Calu3 (cell line): ENCODE measurements at regions not wholly inside any gene's neighbourhood (a gene's known extent, or its start where the extent isn't known, plus 50 kb on each side); places are given as distances from the start of the nearest gene placed in this dataset.

ENCODE experiments used
- BruUV-seq: library from RNA; stranded (reverse); fragments of 400-500 nt; replicated peaks from 2 replicates; lab custom pipeline; 2021; lab: Mats Ljungman, UMichigan
- CTCF ChIA-PET: fragments of 300-600 bp; sonication (Branson Sonifier 250); formaldehyde crosslinking; loops from one replicate; lab custom pipeline; 2022; ENCODE audit warnings: antibody characterized with exemption; lab: Charles Lee
- DNase-seq: peaks from one replicate; pipeline ENCODE4 v3.0.0; 2022
- H3K27ac Mint-ChIP-seq: one replicate; pipeline ENCODE4 v1.8.0; 2022; ENCODE audit warnings: mixed read lengths; ENCODE audit not compliant: unreplicated experiment
- H3K27me3 Mint-ChIP-seq: one replicate; pipeline ENCODE4 v1.8.0; 2022; ENCODE audit warnings: mixed read lengths; ENCODE audit not compliant: unreplicated experiment
- H3K36me3 Mint-ChIP-seq: one replicate; pipeline ENCODE4 v1.8.0; 2022; ENCODE audit warnings: mild to moderate bottlenecking, moderate library complexity, mixed read lengths; ENCODE audit not compliant: insufficient read depth, unreplicated experiment
- H3K4me1 Mint-ChIP-seq: one replicate; pipeline ENCODE4 v1.8.0; 2022; ENCODE audit warnings: mild to moderate bottlenecking, low read depth, mixed read lengths; ENCODE audit not compliant: unreplicated experiment
- H3K4me3 Mint-ChIP-seq: one replicate; pipeline ENCODE4 v1.8.0; 2022; ENCODE audit warnings: mild to moderate bottlenecking, low read depth, moderate library complexity, mixed read lengths; ENCODE audit not compliant: unreplicated experiment
- H3K9me3 Mint-ChIP-seq: one replicate; pipeline ENCODE4 v1.8.0; 2022; ENCODE audit warnings: low read depth, mixed read lengths; ENCODE audit not compliant: unreplicated experiment
- intact Hi-C: fragments of 100-400 bp; cut with micrococcal nuclease; formaldehyde crosslinking; loops from one replicate; pipeline ENCODE4 v1.10.0; 2022; ENCODE audit not compliant: unreplicated experiment
- TF ChIP-seq, protein P1 (sequence below): fragments of 200-600 bp; IDR thresholded peaks from one replicate; pipeline ENCODE4 v1.8.0; 2022; ENCODE audit warnings: antibody characterized with exemption; ENCODE audit not compliant: unreplicated experiment

DNA sequence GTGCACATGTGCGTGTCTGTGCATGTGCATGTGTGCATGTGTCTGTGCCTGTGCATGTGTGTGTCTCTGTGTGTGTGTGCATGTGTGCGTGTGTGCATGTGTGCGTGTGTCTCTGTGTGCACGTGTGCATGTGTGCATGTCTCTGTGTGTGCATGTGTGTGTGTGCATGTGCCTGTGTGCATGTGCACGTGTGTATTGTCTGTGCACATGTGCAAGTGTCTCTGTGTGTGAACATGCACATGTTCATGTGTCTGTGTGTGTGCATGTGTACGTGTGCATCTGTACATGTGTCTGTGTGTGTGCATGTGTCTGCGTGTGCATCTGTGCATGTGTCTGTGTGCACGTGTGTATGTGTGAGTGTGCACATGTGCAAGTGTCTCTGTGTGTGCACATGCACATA, 277.3 kb downstream of the GALR1 start:
- Mint-ChIP-seq H3K4me1 (no peaks in the 10 kb centered on the region), H3K36me3 (no peaks in the 10 kb centered on the region), H3K27me3 (no peaks in the 10 kb centered on the region), H3K4me3 (no peak overlapping the region), H3K9me3 (peaks cover 31% of the 10 kb centered on the region), H3K27ac (no peak overlapping the region)
- intact Hi-C loops = no loop called here
- DNase-seq = no peak
- TF ChIP-seq, protein P1, sequence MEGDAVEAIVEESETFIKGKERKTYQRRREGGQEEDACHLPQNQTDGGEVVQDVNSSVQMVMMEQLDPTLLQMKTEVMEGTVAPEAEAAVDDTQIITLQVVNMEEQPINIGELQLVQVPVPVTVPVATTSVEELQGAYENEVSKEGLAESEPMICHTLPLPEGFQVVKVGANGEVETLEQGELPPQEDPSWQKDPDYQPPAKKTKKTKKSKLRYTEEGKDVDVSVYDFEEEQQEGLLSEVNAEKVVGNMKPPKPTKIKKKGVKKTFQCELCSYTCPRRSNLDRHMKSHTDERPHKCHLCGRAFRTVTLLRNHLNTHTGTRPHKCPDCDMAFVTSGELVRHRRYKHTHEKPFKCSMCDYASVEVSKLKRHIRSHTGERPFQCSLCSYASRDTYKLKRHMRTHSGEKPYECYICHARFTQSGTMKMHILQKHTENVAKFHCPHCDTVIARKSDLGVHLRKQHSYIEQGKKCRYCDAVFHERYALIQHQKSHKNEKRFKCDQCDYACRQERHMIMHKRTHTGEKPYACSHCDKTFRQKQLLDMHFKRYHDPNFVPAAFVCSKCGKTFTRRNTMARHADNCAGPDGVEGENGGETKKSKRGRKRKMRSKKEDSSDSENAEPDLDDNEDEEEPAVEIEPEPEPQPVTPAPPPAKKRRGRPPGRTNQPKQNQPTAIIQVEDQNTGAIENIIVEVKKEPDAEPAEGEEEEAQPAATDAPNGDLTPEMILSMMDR = no peak
- CTCF ChIA-PET = no interaction called here
- BruUV-seq = no TSS peak

DNA sequence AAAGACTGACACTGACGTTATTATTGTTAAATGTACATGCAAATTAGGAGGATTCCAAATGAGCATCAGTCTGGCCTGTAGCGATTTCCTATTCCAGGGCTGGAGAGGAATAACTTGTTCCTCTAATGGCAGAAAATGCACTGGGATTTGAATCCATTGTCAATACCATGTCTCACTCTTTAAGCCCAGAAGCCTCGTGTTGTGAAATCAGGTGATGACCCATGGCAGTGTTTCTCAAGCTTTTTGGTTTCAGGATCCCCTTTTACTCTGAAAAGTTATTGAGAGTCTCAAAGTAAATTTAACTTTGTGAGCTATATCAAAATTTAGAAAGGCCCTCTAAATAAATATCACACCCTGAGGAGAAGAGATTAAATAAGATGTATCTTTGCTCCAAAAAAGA, 279.2 kb downstream of the GALR1 start:
- CTCF ChIA-PET = no interaction called here
- Mint-ChIP-seq H3K9me3 (peaks cover 31% of the 10 kb centered on the region), H3K27ac (no peak overlapping the region), H3K4me1 (no peaks in the 10 kb centered on the region), H3K4me3 (no peak overlapping the region), H3K36me3 (no peaks in the 10 kb centered on the region), H3K27me3 (no peaks in the 10 kb centered on the region)
- no peak for DNase-seq
- intact Hi-C loops = no loop called here
- TF ChIP-seq, protein P1 = no peak
- BruUV-seq = no TSS peak

DNA sequence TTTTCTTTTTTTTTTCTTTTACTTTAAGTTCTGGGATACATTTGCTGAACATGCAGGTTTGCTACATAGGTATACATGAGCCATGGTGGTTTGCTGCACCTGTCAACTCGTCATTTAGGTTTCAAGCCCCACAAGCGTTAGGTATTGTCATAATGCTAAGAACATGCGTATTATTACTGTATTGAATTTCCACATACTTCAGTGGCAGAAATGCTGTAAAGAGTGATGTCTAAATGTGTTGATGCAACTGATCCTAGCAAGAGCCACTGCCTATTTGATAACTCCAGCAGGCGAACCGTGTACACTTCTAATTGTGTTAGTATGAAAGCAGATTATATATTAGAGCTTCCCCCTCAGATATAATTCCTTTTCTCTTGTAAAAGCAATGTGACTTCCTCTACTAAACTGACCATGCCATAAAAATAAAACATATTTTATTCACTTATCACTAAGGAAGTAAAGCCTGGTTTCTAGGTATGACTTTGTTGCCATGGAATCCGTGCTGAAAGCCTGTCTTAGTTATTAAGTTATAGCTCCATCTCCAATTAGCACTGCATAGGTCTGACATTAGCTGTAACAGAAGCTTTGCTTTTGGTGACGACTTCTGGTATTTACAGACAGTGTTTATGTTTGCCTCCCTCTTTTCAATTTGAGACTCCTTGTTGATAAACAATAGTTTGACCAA, 280.0 kb downstream of the GALR1 start:
- Mint-ChIP-seq H3K27me3 (no peaks in the 10 kb centered on the region), H3K36me3 (no peaks in the 10 kb centered on the region), H3K4me3 (no peak overlapping the region), H3K27ac (no peak overlapping the region), H3K4me1 (no peaks in the 10 kb centered on the region), H3K9me3 (peaks cover 29% of the 10 kb centered on the region)
- TF ChIP-seq, protein P1 = no peak
- no TSS peak for BruUV-seq
- intact Hi-C loops = no loop called here
- no peak for DNase-seq
- CTCF ChIA-PET = no interaction called here

DNA sequence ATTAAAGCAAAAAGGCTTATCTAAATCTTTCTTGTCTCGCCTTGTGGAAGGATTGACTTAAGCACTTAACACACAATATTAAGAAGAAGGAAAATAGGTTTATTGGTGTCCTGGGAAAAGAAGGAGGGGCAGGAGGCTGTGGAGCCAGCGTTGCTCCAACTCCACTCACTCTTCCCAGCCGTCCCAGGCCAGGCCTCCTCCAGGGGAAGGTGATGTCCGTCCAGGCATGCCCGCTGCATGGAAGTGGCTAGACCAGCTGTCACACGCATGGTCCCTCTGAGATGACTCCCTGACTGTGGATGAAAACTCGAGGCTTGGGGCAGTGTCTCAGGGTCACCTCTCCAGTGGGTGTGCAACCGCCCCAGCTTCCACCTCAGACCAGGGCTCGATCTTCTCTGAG, 281.1 kb downstream of the GALR1 start:
- no peaks in the 10 kb centered on the region for H3K4me1 Mint-ChIP-seq
- intact Hi-C loops = no loop called here
- no peak for DNase-seq
- peaks cover 25% of the 10 kb centered on the region for H3K9me3 Mint-ChIP-seq
- BruUV-seq = no TSS peak
- H3K36me3 Mint-ChIP-seq = no peaks in the 10 kb centered on the region
- no peak overlapping the region for H3K4me3 Mint-ChIP-seq
- H3K27ac Mint-ChIP-seq = no peak overlapping the region
- TF ChIP-seq, protein P1 = no peak
- no peaks in the 10 kb centered on the region for H3K27me3 Mint-ChIP-seq
- CTCF ChIA-PET = no interaction called here
